ENCODE measurements at regions not wholly inside any gene's neighbourhood (a gene's known extent, or its start where the extent isn't known, plus 50 kb on each side); places are given as distances from the start of the nearest gene placed in this dataset.

- Histone ChIP-seq H3K79me2 (replicated peaks; ENCODE audit: insufficient read depth) (no peaks in the 10 kb centered on the region), H3K4me3 (no peak overlapping the region), H3F3A (replicated peaks; ENCODE audit: low read depth) (no peaks in the 10 kb centered on the region), H3K36me3 (ENCODE audit: insufficient read depth) (no peaks in the 10 kb centered on the region), H3K27me3 (ENCODE audit: insufficient read depth) (no peaks in the 10 kb centered on the region), H4K20me1 (replicated peaks; ENCODE audit: insufficient read depth) (no peaks in the 10 kb centered on the region), H3K4me1 (ENCODE audit: insufficient read depth) (no peaks in the 10 kb centered on the region), H3K4me2 (no peak overlapping the region), H2AFZ (no peak overlapping the region), H3K27ac (ENCODE audit: low read depth) (no peak overlapping the region), H3K9me2 (ENCODE audit: insufficient read depth) (no peaks in the 10 kb centered on the region; the same call in 1 of the 2 replicates)
- no peak for DNase-seq (ENCODE audit: low spot score)
- H3K27ac Mint-ChIP-seq = no peak overlapping the region
- H3K9me3 Mint-ChIP-seq = no peaks in the 10 kb centered on the region
- TF ChIP-seq NANOG (IDR thresholded peaks at IDR 0.05; ENCODE audit: borderline replicate concordance) = no peak
- TF ChIP-seq STAT1 (IDR thresholded peaks at IDR 0.05; ENCODE audit: unreplicated experiment) = no peak
- no peak for TF ChIP-seq REST (IDR thresholded peaks at IDR 0.05; ENCODE audit: unreplicated experiment)
- TF ChIP-seq ZNF114 (CRISPR knock-in tag; IDR thresholded peaks at IDR 0.05) = no peak
- TF ChIP-seq JUNB (IDR thresholded peaks at IDR 0.05; ENCODE audit: unreplicated experiment) = no peak
- TF ChIP-seq EZH2 (IDR thresholded peaks at IDR 0.05; ENCODE audit: low read depth, unreplicated experiment) = no peak
- TF ChIP-seq CTCF (conservative IDR thresholded peaks at IDR 0.05; ENCODE audit: low read depth in 2 of 2) = no peak
- no peaks in the 10 kb centered on the region for H3K27me3 Mint-ChIP-seq (ENCODE audit: insufficient read depth, low read depth, poor library complexity)
- no peak for ATAC-seq
- no peak overlapping the region for H3K4me3 Mint-ChIP-seq
- H3K4me1 Mint-ChIP-seq = no peaks in the 10 kb centered on the region
- H3K36me3 Mint-ChIP-seq (ENCODE audit: low read depth) = no peaks in the 10 kb centered on the region
Measured at GRCh38 chr12:94092516-94093241, 55.7 kb upstream of the PLXNC1 start.

- no peaks in the 10 kb centered on the region for H3F3A ChIP-seq (replicated peaks; ENCODE audit: low read depth)
- no peaks in the 10 kb centered on the region; the same call in 1 of the 2 replicates for H3K9me2 ChIP-seq (ENCODE audit: insufficient read depth)
- no peaks in the 10 kb centered on the region for H3K27me3 ChIP-seq (ENCODE audit: insufficient read depth)
- H3K4me1 Mint-ChIP-seq = no peaks in the 10 kb centered on the region; the same call in 2 of the 3 replicates
- H3K36me3 Mint-ChIP-seq (ENCODE audit: low read depth) = no peaks in the 10 kb centered on the region
- H3K27ac Mint-ChIP-seq = no peak overlapping the region
- H4K20me1 ChIP-seq (replicated peaks; ENCODE audit: insufficient read depth) = no peaks in the 10 kb centered on the region
- ATAC-seq (no peak), DNase-seq (ENCODE audit: low spot score) (no peak)
- H2AFZ ChIP-seq = no peak overlapping the region
- H3K4me1 ChIP-seq (ENCODE audit: insufficient read depth) = no peaks in the 10 kb centered on the region
- no peak overlapping the region for H3K4me3 Mint-ChIP-seq
- H3K27ac ChIP-seq (ENCODE audit: low read depth) = no peak overlapping the region
- H3K27me3 Mint-ChIP-seq (ENCODE audit: insufficient read depth, low read depth, poor library complexity) = peaks cover 6% of the 10 kb centered on the region
- H3K9me3 Mint-ChIP-seq = no peaks in the 10 kb centered on the region
- no peak overlapping the region for H3K4me3 ChIP-seq
- H3K4me2 ChIP-seq = no peak overlapping the region
- H3K79me2 ChIP-seq (replicated peaks; ENCODE audit: insufficient read depth) = no peaks in the 10 kb centered on the region
- H3K36me3 ChIP-seq (ENCODE audit: insufficient read depth) = no peaks in the 10 kb centered on the region
- no peak for TF ChIP-seq CREB1 (CRISPR knock-in tag; IDR thresholded peaks at IDR 0.05; ENCODE audit: low read depth)
- no peak for TF ChIP-seq JUNB (IDR thresholded peaks at IDR 0.05; ENCODE audit: unreplicated experiment)
- no peak for TF ChIP-seq CTCF (conservative IDR thresholded peaks at IDR 0.05; ENCODE audit: low read depth in 2 of 2)
- TF ChIP-seq ETS1 (IDR thresholded peaks at IDR 0.05) = no peak
- no peak for TF ChIP-seq REST (IDR thresholded peaks at IDR 0.05; ENCODE audit: unreplicated experiment)
- TF ChIP-seq POLR2AphosphoS5 (IDR thresholded peaks at IDR 0.05; ENCODE audit: low read depth) = no peak
- no peak for TF ChIP-seq STAT1 (IDR thresholded peaks at IDR 0.05; ENCODE audit: unreplicated experiment)
Measured at GRCh38 chr12:94094700-94095099, 53.7 kb upstream of the PLXNC1 start.

Data from GM23338 (cell line).